ENCODE measurements at regions not wholly inside any gene's neighbourhood (a gene's known extent, or its start where the extent isn't known, plus 50 kb on each side); places are given as distances from the start of the nearest gene placed in this dataset.
"Not testable (repeated sequence)": the region's sequence is repeated elsewhere in the genome, so short reads cannot be mapped to it uniquely, and the experiment has no call there.

DNA sequence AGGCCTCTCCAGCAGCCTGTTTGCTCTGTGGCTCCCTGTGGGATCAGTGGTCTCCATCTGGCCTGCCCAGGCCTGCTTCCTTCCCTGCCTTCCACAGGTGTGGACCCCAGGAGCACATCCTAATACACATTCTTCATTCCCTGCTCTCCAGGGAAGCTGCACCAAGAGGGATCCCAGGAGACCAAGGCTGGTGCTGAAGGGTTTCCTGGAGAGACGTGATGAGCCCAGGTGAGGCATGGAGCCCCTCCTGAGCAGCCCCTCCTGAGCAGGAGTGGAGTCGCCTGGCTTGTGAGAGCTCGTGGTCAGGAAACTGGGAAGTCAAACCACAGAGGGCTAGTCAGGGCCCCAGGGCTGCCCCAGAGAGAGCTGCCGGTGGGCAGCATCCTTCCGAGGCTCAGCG is 561.4 kb downstream of the MATN1 start:
- in situ Hi-C loops (cut with HindIII; ENCODE audit: low sequenced_read_pairs): no loop called here
- no peak overlapping the region for H3K4me3 ChIP-seq (ENCODE audit: low read depth, low read length)
- DNase-seq (ENCODE audit: low read depth): no peak

DNA sequence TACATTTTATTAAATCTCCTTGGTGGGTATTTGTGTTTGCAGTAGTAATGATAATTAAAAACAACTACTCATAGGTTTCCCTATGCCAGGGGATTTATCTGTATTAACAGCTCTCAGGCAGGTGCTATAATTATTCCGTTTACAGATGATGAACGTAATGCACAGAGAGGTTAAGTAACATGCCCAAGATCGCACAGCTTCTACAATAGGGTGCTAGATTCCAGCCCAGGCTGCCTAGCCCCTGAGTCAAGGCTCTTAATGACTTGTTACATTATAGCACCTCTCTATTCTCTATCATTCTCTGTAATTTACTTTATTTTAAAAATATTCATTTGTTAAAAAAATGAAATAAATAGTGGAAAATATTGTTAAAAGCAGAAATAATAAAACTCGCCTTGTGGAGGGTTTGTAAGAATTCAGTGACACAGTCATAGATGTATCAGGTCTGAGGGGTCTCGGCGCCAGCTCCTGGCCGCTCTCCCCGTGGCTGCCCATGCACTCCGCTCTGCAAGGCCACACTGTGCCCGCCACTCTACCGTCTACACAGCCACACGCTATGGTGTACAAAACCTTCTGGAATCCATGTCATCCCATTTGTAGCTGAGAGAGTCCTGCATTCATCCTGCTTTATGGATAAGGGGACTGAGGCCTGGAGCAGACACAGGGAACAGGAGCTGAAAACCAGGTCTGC is 562.2 kb downstream of the MATN1 start:
- TF ChIP-seq, protein P1, sequence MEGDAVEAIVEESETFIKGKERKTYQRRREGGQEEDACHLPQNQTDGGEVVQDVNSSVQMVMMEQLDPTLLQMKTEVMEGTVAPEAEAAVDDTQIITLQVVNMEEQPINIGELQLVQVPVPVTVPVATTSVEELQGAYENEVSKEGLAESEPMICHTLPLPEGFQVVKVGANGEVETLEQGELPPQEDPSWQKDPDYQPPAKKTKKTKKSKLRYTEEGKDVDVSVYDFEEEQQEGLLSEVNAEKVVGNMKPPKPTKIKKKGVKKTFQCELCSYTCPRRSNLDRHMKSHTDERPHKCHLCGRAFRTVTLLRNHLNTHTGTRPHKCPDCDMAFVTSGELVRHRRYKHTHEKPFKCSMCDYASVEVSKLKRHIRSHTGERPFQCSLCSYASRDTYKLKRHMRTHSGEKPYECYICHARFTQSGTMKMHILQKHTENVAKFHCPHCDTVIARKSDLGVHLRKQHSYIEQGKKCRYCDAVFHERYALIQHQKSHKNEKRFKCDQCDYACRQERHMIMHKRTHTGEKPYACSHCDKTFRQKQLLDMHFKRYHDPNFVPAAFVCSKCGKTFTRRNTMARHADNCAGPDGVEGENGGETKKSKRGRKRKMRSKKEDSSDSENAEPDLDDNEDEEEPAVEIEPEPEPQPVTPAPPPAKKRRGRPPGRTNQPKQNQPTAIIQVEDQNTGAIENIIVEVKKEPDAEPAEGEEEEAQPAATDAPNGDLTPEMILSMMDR (IDR thresholded peaks at IDR 0.05; ENCODE audit: low read depth, low read length, missing control alignments): no peak
- in situ Hi-C loops (cut with HindIII; ENCODE audit: low sequenced_read_pairs): no loop called here
- DNase-seq (ENCODE audit: low read depth): no peak
- H3K4me3 ChIP-seq (ENCODE audit: low read depth, low read length): no peak overlapping the region

More for the DNA sequence above, 561.4 kb downstream of the MATN1 start:
- TF ChIP-seq, protein P1 (IDR thresholded peaks at IDR 0.05; ENCODE audit: low read depth, low read length, missing control alignments): no peak

DNA sequence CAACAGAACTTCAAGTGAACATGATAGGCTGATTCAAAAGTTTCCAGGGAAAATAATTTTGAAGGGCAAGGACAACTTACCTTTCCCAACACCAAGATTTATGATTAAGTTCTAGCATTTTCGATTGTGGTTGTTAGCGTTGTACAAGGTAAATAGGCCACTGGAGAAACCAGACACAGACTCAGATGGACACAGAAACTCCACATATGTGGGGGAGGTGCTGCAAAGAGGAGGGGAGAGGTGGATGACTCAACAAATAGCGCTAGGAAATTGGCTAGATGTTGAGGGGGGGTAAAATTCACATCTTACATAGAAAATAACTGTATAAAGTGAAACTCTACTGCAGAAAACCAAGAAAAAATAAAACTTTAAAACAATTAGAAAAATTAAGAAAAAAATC is 564.4 kb downstream of the MATN1 start:
- no peak for DNase-seq (ENCODE audit: low read depth)
- no peak overlapping the region for H3K4me3 ChIP-seq (ENCODE audit: low read depth, low read length)
- in situ Hi-C loops (cut with HindIII; ENCODE audit: low sequenced_read_pairs): no loop called here
- TF ChIP-seq, protein P1 (IDR thresholded peaks at IDR 0.05; ENCODE audit: low read depth, low read length, missing control alignments): no peak

DNA sequence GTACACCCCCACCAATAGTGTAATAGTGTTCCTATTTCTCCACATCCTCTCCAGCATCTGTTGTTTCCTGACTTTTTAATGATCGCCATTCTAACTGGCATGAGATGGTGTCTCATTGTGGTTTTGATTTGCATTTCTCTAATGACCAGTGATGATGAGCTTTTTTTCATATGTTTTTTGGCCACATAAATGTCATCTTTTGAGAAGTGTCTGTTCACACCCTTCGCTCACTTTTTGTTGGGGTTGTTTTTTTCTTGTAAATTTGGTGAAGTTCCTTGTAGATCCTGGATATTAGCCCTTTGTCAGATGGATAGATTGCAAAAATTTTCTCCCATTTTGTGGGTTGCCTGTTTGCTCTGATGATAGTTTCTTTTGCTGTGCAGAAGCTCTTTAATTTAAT is 567.7 kb downstream of the MATN1 start:
- H3K4me3 ChIP-seq (ENCODE audit: low read depth, low read length); DNase-seq (ENCODE audit: low read depth); in situ Hi-C loops (cut with HindIII; ENCODE audit: low sequenced_read_pairs): not testable (repeated sequence)

DNA sequence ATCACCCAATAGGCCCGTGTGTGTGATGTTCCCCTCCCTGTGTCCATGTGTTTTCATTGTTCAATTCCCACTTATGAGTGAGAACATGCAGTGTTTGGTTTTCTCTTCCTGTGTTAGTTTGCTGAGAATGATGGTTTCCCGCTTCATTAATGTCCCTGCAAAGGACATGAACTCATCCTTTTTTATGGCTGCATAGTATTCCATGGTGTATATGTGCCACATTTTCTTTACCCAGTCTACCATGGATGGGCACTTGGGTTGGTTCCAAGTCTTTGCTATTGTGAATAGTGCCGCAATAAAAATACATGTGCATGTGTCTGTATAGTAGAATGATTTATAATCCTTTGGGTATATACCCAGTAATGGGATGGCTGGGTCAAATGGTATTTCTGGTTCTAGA is 568.1 kb downstream of the MATN1 start:
- DNase-seq (ENCODE audit: low read depth); H3K4me3 ChIP-seq (ENCODE audit: low read depth, low read length); in situ Hi-C loops (cut with HindIII; ENCODE audit: low sequenced_read_pairs): not testable (repeated sequence)

DNA sequence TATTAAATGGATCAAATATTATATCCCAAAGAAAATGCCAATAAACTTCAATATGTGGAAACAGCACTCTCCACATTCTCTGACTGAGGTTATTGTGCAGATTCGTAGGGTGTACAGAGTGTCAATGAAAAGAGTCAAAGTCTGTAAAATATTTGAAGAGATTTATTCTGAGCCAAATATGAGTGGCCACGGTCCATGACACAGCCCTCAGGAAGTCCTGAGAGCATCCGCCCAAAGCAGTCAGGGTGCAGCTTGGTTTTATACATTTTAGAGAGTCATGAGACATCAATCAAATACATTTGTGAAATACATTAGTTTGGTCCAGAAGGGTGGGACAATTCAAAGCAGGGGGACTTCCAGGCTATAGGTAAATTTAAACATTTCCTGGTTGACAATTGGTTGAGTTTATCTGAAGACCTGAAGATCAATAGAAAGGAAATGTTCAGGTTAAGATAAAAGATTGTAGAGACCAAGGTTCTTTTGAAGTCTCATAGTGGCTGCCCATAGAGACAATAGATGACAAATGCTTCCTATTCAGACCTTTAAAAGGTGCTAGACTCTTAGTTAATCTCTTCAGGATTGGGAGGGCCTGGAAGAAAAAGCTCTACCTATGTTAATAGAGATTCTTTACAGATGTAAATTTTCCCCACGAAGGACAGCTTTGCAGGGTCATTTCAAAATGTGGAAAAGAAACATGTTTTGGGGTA is 569.5 kb downstream of the MATN1 start:
- H3K4me3 ChIP-seq (ENCODE audit: low read depth, low read length): no peak overlapping the region
- DNase-seq (ENCODE audit: low read depth): no peak
- in situ Hi-C loops (cut with HindIII; ENCODE audit: low sequenced_read_pairs): no loop called here
- TF ChIP-seq, protein P1 (IDR thresholded peaks at IDR 0.05; ENCODE audit: low read depth, low read length, missing control alignments): no peak

DNA sequence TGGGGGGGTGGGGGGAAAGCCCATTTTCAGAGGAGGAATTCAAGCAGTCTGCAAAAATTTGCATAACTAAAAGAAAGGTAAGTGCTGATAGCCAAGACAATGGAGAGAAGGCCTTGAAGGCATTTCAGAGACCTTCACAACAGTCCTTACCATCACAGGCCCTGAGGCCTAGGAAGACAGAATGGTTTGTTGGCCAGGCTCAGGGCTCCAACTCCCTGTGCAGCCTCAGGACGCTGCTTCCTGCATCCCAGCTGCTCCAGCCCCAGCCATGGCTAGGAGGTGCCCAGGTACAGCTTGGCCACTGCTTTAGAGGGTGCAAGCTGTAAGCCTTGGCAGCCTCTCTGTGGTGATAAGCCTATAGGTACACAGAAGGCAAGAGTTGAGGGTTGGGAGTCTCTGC is 571.6 kb downstream of the MATN1 start:
- TF ChIP-seq, protein P1 (IDR thresholded peaks at IDR 0.05; ENCODE audit: low read depth, low read length, missing control alignments): no peak
- in situ Hi-C loops (cut with HindIII; ENCODE audit: low sequenced_read_pairs): no loop called here
- H3K4me3 ChIP-seq (ENCODE audit: low read depth, low read length): no peak overlapping the region
- no peak for DNase-seq (ENCODE audit: low read depth)
